Muscle of leg (tissue), 3 donors: ENCODE measurements at regions not wholly inside any gene's neighbourhood (a gene's known extent, or its start where the extent isn't known, plus 50 kb on each side); places are given as distances from the start of the nearest gene placed in this dataset.
A peak's percentile ranks its signal among the peaks of the same experiment; 100 is the strongest.

Experiments used
- DNase-seq: peaks from one replicate; pipeline ENCODE4 v3.0.0; 2013
- H3K27ac ChIP-seq: one replicate; pipeline ENCODE4 v1.5.1; 2013; ENCODE audit warnings: mild to moderate bottlenecking, low read length, control low read depth
- H3K27me3 ChIP-seq: one replicate; pipeline ENCODE4 v1.6.1; 2013; ENCODE audit warnings: low read length; ENCODE audit not compliant: control insufficient read depth, insufficient read depth
- H3K36me3 ChIP-seq: one replicate; pipeline ENCODE4 v1.6.1; 2013; ENCODE audit warnings: low read length; ENCODE audit not compliant: control insufficient read depth, insufficient read depth
- H3K4me1 ChIP-seq: one replicate; pipeline ENCODE4 v1.6.1; 2013; ENCODE audit warnings: low read length; ENCODE audit not compliant: control insufficient read depth, insufficient read depth
- H3K4me3 ChIP-seq: one replicate; pipeline ENCODE4 v1.5.1; 2013; ENCODE audit warnings: low read length, control low read depth
- H3K9me3 ChIP-seq: replicated peaks from 2 replicates; pipeline ENCODE4 v1.6.1; 2013; ENCODE audit warnings: low read depth, low read length; ENCODE audit not compliant: control insufficient read depth
- WGBS: methylation state at CpG from one replicate; pipeline ENCODE4 v1.1.5; 2013; ENCODE audit warnings: missing lambda C conversion rate; ENCODE audit not compliant: insufficient coverage; 5-methylcytosine and 5-hydroxymethylcytosine counted together

GRCh38 chr4:128456171-128456570 lies 168.6 kb upstream of the PGRMC2 start:
- Histone ChIP-seq H3K4me3 (no peak overlapping the region), H3K4me1 (peaks cover 11% of the 10 kb centered on the region), H3K36me3 (no peaks in the 10 kb centered on the region), H3K27ac (no peak overlapping the region), H3K27me3 (no peaks in the 10 kb centered on the region), H3K9me3 (no peaks in the 10 kb centered on the region)
- peak; percentile 49 for DNase-seq
- WGBS = 68% methylated on average over 4 of the region's 4 CpGs

- Histone ChIP-seq H3K4me1 (peaks cover 11% of the 10 kb centered on the region), H3K4me3 (no peak overlapping the region), H3K36me3 (no peaks in the 10 kb centered on the region), H3K27me3 (no peaks in the 10 kb centered on the region), H3K9me3 (no peaks in the 10 kb centered on the region), H3K27ac (no peak overlapping the region)
- no peak for DNase-seq
- no CpG with 5 or more reads among the region's 1 CpG for WGBS
These were observed 167.9 kb upstream of the PGRMC2 start for GRCh38 chr4:128455480-128455879.

- H3K36me3 ChIP-seq = no peaks in the 10 kb centered on the region
- H3K4me1 ChIP-seq = peaks cover 11% of the 10 kb centered on the region
- DNase-seq = peak; percentile 22
- WGBS = 51% methylated on average over 2 of the region's 4 CpGs
- no peak overlapping the region for H3K4me3 ChIP-seq
- no peaks in the 10 kb centered on the region for H3K9me3 ChIP-seq
- no peaks in the 10 kb centered on the region for H3K27me3 ChIP-seq
- no peak overlapping the region for H3K27ac ChIP-seq
These were observed 167.3 kb upstream of the PGRMC2 start for GRCh38 chr4:128454881-128455280.

- peak; percentile 93 for DNase-seq
- Histone ChIP-seq H3K4me3 (no peak overlapping the region), H3K4me1 (peaks cover 11% of the 10 kb centered on the region), H3K9me3 (no peaks in the 10 kb centered on the region), H3K27ac (no peak overlapping the region), H3K36me3 (no peaks in the 10 kb centered on the region), H3K27me3 (no peaks in the 10 kb centered on the region)
- 0% methylated on average over 1 of the region's 10 CpGs for WGBS
These were observed 166.8 kb upstream of the PGRMC2 start for GRCh38 chr4:128454281-128454871.

- no CpG with 5 or more reads among the region's 3 CpGs for WGBS
- no peak overlapping the region for H3K27ac ChIP-seq
- no peaks in the 10 kb centered on the region for H3K36me3 ChIP-seq
- H3K9me3 ChIP-seq = no peaks in the 10 kb centered on the region
- no peaks in the 10 kb centered on the region for H3K27me3 ChIP-seq
- H3K4me1 ChIP-seq = peaks cover 11% of the 10 kb centered on the region
- H3K4me3 ChIP-seq = no peak overlapping the region
- no peak for DNase-seq
These were observed 164.8 kb upstream of the PGRMC2 start for GRCh38 chr4:128452415-128452814.

- no peak overlapping the region for H3K4me3 ChIP-seq
- no peaks in the 10 kb centered on the region for H3K36me3 ChIP-seq
- H3K27ac ChIP-seq = no peak overlapping the region
- H3K9me3 ChIP-seq = no peaks in the 10 kb centered on the region
- DNase-seq = peak; percentile 8
- WGBS = 90% methylated on average over 4 of the region's 7 CpGs
- peaks cover 11% of the 10 kb centered on the region for H3K4me1 ChIP-seq
- no peaks in the 10 kb centered on the region for H3K27me3 ChIP-seq
These were observed 163.8 kb upstream of the PGRMC2 start for GRCh38 chr4:128451270-128451905.

DNA sequence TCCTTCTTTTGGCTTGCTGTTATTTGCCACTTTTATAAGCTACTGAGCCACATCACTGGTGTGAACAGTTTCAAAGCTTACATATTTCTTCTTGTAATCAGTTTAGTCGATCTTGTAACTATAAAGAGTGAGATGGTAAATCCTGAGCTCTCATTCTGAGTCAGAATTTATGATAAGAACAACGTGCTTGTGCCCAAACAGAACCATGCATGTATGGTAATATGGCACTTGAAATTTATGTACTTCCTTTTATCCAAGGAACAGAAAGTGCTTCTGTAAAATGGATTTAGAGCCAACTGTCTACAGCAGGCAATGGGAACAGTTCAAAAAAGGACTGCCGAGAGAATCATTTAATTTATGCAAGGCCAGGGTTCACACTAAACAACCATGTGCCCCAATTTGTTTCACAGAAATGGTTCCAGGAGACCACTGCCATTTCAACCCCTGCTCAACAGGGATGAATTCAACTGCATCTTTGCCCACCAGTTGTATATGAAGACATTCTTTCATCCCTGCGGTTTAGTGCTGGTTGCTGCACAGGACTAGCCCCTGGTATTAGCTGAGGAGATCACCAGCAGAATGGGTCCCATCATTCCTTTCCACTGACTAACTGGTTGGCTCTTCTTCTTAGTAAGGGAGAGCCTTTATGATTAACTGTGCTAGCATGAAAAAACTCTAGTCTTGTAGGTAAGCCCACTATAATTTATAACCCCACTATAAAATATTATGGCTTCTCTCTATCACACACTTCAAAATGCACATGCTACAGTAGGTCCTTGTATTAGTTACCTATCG lies 162.9 kb upstream of the PGRMC2 start:
- Histone ChIP-seq H3K9me3 (no peaks in the 10 kb centered on the region), H3K27me3 (no peaks in the 10 kb centered on the region), H3K4me3 (no peak overlapping the region), H3K36me3 (no peaks in the 10 kb centered on the region), H3K27ac (no peak overlapping the region), H3K4me1 (peaks cover 9% of the 10 kb centered on the region)
- no peak for DNase-seq
- WGBS = 94% methylated on average over 2 of the region's 5 CpGs

DNA sequence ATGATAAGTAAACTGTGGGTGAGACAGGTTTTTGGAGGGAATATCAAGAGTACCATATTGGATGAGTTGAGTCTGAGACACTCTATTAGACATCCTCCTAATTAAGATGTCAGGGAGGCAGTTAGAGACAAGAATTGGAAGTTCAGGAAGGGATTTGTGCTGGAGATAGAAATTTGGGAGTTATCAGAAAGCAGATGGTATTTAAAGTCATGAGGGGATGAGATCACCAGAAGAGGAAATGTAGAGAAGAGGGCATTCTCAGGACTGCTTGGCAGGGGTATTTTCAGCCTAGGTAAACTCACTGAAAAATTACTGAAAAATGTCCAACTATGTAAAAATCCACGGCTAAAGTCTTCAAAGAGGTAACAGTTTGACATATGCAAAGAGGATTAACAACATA lies 161.6 kb upstream of the PGRMC2 start:
- no CpG with 5 or more reads among the region's 1 CpG for WGBS
- no peak for DNase-seq
- Histone ChIP-seq H3K4me1 (peaks cover 2% of the 10 kb centered on the region), H3K36me3 (no peaks in the 10 kb centered on the region), H3K27me3 (no peaks in the 10 kb centered on the region), H3K27ac (no peak overlapping the region), H3K4me3 (no peak overlapping the region), H3K9me3 (peaks cover 5% of the 10 kb centered on the region)

DNA sequence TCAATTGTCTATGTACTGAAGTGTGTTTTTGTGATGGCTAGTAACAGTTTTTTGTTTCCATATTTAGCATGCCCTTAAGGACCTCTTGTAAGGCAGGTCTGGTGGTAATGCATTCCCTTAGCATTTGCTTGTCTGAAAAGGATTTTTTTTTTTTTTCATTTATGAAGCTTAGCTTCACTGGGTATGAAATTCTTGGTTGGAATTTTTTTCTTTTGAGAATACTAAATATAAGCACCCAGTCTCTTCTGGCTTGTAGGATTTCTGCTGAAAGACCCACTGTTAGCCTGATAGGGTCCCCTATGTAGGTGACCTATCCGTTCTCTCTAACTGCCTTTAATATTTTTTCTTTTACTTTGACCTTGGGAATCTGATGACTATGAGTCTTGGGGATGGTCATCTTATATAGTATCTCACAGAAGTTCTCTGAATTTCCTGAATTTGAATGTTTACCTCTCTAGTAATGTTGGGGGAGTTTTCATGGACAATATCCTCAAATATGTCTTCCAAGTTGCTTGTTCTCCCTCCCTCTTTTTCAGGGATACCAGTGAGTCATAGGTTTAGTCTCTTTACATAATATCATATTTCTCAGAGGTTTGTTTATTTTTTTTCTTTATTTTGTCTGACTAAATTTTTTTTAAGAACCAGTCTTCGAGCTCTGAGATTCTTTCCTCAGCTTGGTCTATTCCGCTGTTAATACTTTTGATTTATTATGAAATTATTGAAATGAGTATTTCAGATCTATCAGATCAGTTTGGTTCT lies 157.1 kb upstream of the PGRMC2 start:
- H3K4me3 ChIP-seq = no peak overlapping the region
- H3K36me3 ChIP-seq = no peaks in the 10 kb centered on the region
- H3K27ac ChIP-seq = no peak overlapping the region
- H3K9me3 ChIP-seq = peaks cover 8% of the 10 kb centered on the region
- no peak for DNase-seq
- no peaks in the 10 kb centered on the region for H3K4me1 ChIP-seq
- WGBS = no CpG with 5 or more reads among the region's 3 CpGs
- no peaks in the 10 kb centered on the region for H3K27me3 ChIP-seq

GRCh38 chr4:128440923-128441322 lies 153.3 kb upstream of the PGRMC2 start:
- 100% methylated on average over 4 of the region's 4 CpGs for WGBS
- H3K27ac ChIP-seq = no peak overlapping the region
- H3K36me3 ChIP-seq = no peaks in the 10 kb centered on the region
- no peaks in the 10 kb centered on the region for H3K27me3 ChIP-seq
- H3K4me3 ChIP-seq = no peak overlapping the region
- no peaks in the 10 kb centered on the region for H3K4me1 ChIP-seq
- peaks cover 11% of the 10 kb centered on the region for H3K9me3 ChIP-seq
- DNase-seq = no peak
